K562 (cell line): ENCODE measurements at regions not wholly inside any gene's neighbourhood (a gene's known extent, or its start where the extent isn't known, plus 50 kb on each side); places are given as distances from the start of the nearest gene placed in this dataset.

ENCODE experiments used
- ATAC-seq: fragments of 200-7000 bp; cut with Tn5 transposase; 3 replicates; pipeline ENCODE4 v1.9.1; 2020; ENCODE audit warnings: moderate library complexity
- BruUV-seq: library from RNA; stranded (reverse); fragments of 400-500 nt; replicated peaks from 2 replicates; lab custom pipeline; 2021; lab: Mats Ljungman, UMichigan
- CTCF ChIA-PET: fragments of 300-600 bp; formaldehyde crosslinking; extraction: SDS; loops from one replicate; lab custom pipeline; 2021; ENCODE audit warnings: low intra/inter-chr PET ratio; lab: Yijun Ruan, JAX
- POLR2A ChIA-PET: fragments of 300-600, 350-650 bp; sonication (Branson Sonifier 250); formaldehyde crosslinking; extraction: SDS; loops from one replicate; lab custom pipeline; 2021; ENCODE audit warnings: antibody characterized with exemption, inconsistent platforms; lab: Yijun Ruan, JAX
- DNase-seq, 4 experiments: peaks; one replicate each; pipeline versions ENCODE4 v3.0.0 to v3.0.0-alpha.2; 2011 to 2018; ENCODE audit warnings: low spot score in 3 of 4, mixed read lengths in 3 of 4; ENCODE audit errors: extremely low read depth in 1 of 4
- FAIRE-seq: peaks from 2 replicates; lab custom pipeline; 2011; peaks lifted over from hg19 to GRCh38; lab: Jason Lieb, UNC
- H2AFZ ChIP-seq: 2 replicates; pipeline ENCODE4 v1.6.0; 2011; ENCODE audit warnings: low read depth, low read length, control low read depth, inconsistent platforms
- H3K27ac ChIP-seq: fragments of 200-600 bp; 3 replicates; pipeline ENCODE4 v1.8.0; 2011; ENCODE audit warnings: low read depth, mild to moderate bottlenecking, control low read depth, inconsistent platforms, low read length, moderate library complexity, mixed read lengths; ENCODE audit errors: extremely low read depth
- H3K27me3 ChIP-seq, 2 experiments: fragments of 300-600 bp in 1 of 2; 2 replicates in 1 of 2; 3 replicates in 1 of 2; pipeline versions ENCODE4 v1.6.0 to v1.8.0; 2011; ENCODE audit warnings: inconsistent platforms in 2 of 2, low read length in 2 of 2, mild to moderate bottlenecking in 1 of 2, mixed read lengths in 1 of 2, moderate library complexity in 1 of 2; ENCODE audit not compliant: control insufficient read depth in 2 of 2, insufficient read depth in 2 of 2
- H3K36me3 ChIP-seq: fragments of 300-600 bp; 3 replicates; pipeline ENCODE4 v1.8.0; 2011; ENCODE audit warnings: mild to moderate bottlenecking, low read length, inconsistent platforms; ENCODE audit not compliant: control insufficient read depth, insufficient read depth
- H3K4me1 ChIP-seq, 2 experiments: fragments of 200-600 bp in 1 of 2; replicated peaks in 1 of 2; 2 replicates in 1 of 2; 3 replicates in 1 of 2; pipeline versions ENCODE4 v1.5.1 to v1.8.0; 2011; ENCODE audit warnings: inconsistent platforms in 2 of 2, low read length in 2 of 2, mild to moderate bottlenecking in 1 of 2, mixed read lengths in 1 of 2, moderate library complexity in 1 of 2; ENCODE audit not compliant: control insufficient read depth in 2 of 2, insufficient read depth in 2 of 2
- H3K4me2 ChIP-seq: 2 replicates; pipeline ENCODE4 v1.6.1; 2011; ENCODE audit warnings: low read length, control low read depth, inconsistent platforms, mixed read lengths; ENCODE audit not compliant: insufficient read depth
- H3K4me3 ChIP-seq: fragments of 200-600 bp; sonication (generic), shearing (Covaris generic); 2 replicates; pipeline ENCODE4 v1.5.1; 2016; ENCODE audit warnings: control low read depth, inconsistent platforms
- H3K79me2 ChIP-seq: fragments of 200-600 bp; 3 replicates; pipeline ENCODE4 v1.8.0; 2011; ENCODE audit warnings: low read length, inconsistent platforms; ENCODE audit not compliant: control insufficient read depth, insufficient read depth
- H3K9ac ChIP-seq, 2 experiments: 2 replicates each; pipeline versions ENCODE4 v1.6.0 to v1.6.1; 2011; ENCODE audit warnings: low read depth in 2 of 2, low read length in 2 of 2, control low read depth in 1 of 2, inconsistent platforms in 1 of 2, mild to moderate bottlenecking in 1 of 2, mixed read lengths in 1 of 2; ENCODE audit not compliant: insufficient read depth in 1 of 2
- H3K9me1 ChIP-seq: one replicate; pipeline ENCODE4 v1.6.0; 2011; ENCODE audit warnings: inconsistent platforms, mild to moderate bottlenecking, low read length, moderate library complexity; ENCODE audit not compliant: control insufficient read depth, insufficient read depth
- H3K9me3 ChIP-seq: replicated peaks from 2 replicates; pipeline ENCODE4 v1.5.1; 2011; ENCODE audit warnings: low read depth, low read length, inconsistent platforms; ENCODE audit not compliant: control insufficient read depth, insufficient read depth
- H4K20me1 ChIP-seq: replicated peaks from 2 replicates; pipeline ENCODE4 v1.6.1; 2011; ENCODE audit warnings: low read length, inconsistent platforms, mixed read lengths; ENCODE audit not compliant: control insufficient read depth, insufficient read depth
- ATF2 ChIP-seq: sonication (generic); formaldehyde crosslinking; IDR thresholded peaks from 2 replicates; pipeline ENCODE4 v1.8.1; 2022; ENCODE audit warnings: missing genetic modification reagents
- CBX5 ChIP-seq: IDR thresholded peaks from 2 replicates; pipeline ENCODE4 v1.6.1; 2014; ENCODE audit warnings: low read depth, borderline replicate concordance
- CTBP1 ChIP-seq: fragments of 450-650 bp; IDR thresholded peaks from 2 replicates; pipeline ENCODE4 v1.6.1; 2016; ENCODE audit warnings: borderline replicate concordance
- DEAF1 ChIP-seq: fragments of 450-650 bp; formaldehyde crosslinking; IDR thresholded peaks from 2 replicates; pipeline ENCODE4 v1.4.0; 2020; ENCODE audit warnings: mild to moderate bottlenecking, moderate library complexity
- ELF1 ChIP-seq: fragments of 200-800 bp; sonication (Bioruptor generic); IDR thresholded peaks from 2 replicates; pipeline ENCODE4 v1.6.1; 2016; ENCODE audit warnings: missing genetic modification characterization, missing compliant biosample characterization
- FOXA3 ChIP-seq, 2 experiments: fragments of 450-650 bp in 1 of 2; sonication (generic) in 1 of 2; formaldehyde crosslinking; IDR thresholded peaks in 1 of 2; conservative IDR thresholded peaks in 1 of 2; 2 replicates each; pipeline versions ENCODE4 v1.4.0 to v1.8.0; 2020 to 2022; ENCODE audit warnings: mild to moderate bottlenecking in 2 of 2, missing genetic modification reagents in 1 of 2
- LARP7 ChIP-seq: fragments of 450-650 bp; IDR thresholded peaks from 2 replicates; pipeline ENCODE4 v1.6.1; 2016
- RBM39 ChIP-seq: fragments of 200-400 bp; formaldehyde crosslinking; optimal IDR thresholded peaks from 2 replicates; pipeline ENCODE3; 2018; ENCODE audit warnings: low read depth, low read length
- RREB1 ChIP-seq: fragments of 250-450 bp; sonication (Bioruptor Pico); IDR thresholded peaks from 2 replicates; pipeline ENCODE4 v1.4.0; 2020
- ZNF41 ChIP-seq: fragments of 250-450 bp; sonication (Bioruptor Pico); conservative IDR thresholded peaks from 2 replicates; pipeline ENCODE4 v1.4.0; 2020; ENCODE audit warnings: mild to moderate bottlenecking
- ZNF444 ChIP-seq: fragments of 250-450 bp; sonication (Bioruptor Pico); IDR thresholded peaks from 2 replicates; pipeline ENCODE4 v1.4.0; 2020; ENCODE audit warnings: mild to moderate bottlenecking, moderate library complexity
- ZNF512 ChIP-seq: IDR thresholded peaks from 2 replicates; pipeline ENCODE4 v1.6.1; 2016; ENCODE audit warnings: missing genetic modification characterization, missing compliant biosample characterization
- ZNF75A ChIP-seq: fragments of 450-650 bp; formaldehyde crosslinking; IDR thresholded peaks from 2 replicates; pipeline ENCODE4 v1.4.0; 2020; ENCODE audit warnings: mild to moderate bottlenecking
- ZNF76 ChIP-seq: fragments of 250-450 bp; sonication (Bioruptor Pico); IDR thresholded peaks from 2 replicates; pipeline ENCODE4 v1.4.0; 2020; ENCODE audit warnings: mild to moderate bottlenecking, moderate library complexity, borderline replicate concordance
- WGBS: fragments of 100-300 bp; shearing (Covaris generic); methylation state at CpG from one replicate; pipeline ENCODE4 v1.1.6; 2016; ENCODE audit warnings: low coverage, mixed read lengths; ENCODE audit not compliant: insufficient coverage; ENCODE audit errors: missing lambda C conversion rate; 5-methylcytosine and 5-hydroxymethylcytosine counted together
- in situ Hi-C: fragments of 300-500 bp; cut with MboI; formaldehyde crosslinking; loops from 4 replicates; pipeline ENCODE4 v1.15.0; 2018; ENCODE audit warnings: inconsistent platforms, mixed read lengths
- intact Hi-C: fragments of 100-400 bp; cut with micrococcal nuclease; formaldehyde crosslinking; loops from 2 replicates; pipeline ENCODE4 v1.14.2; 2022

- Histone ChIP-seq H3K4me1 (no peaks in the 10 kb centered on the region), H3K27me3 (no peaks in the 10 kb centered on the region), H3K9ac (no peak overlapping the region), H4K20me1 (no peaks in the 10 kb centered on the region), H3K36me3 (no peaks in the 10 kb centered on the region), H3K4me2 (no peak overlapping the region), H3K9me1 (no peaks in the 10 kb centered on the region), H3K4me3 (no peak overlapping the region), H2AFZ (no peak overlapping the region), H3K79me2 (no peaks in the 10 kb centered on the region), H3K9me3 (no peaks in the 10 kb centered on the region), H3K27ac (no peak overlapping the region)
- in situ Hi-C loops (no loop called here), intact Hi-C loops (no loop called here)
- ChIA-PET CTCF (no interaction called here), POLR2A (no interaction called here)
- FAIRE-seq (no peak), ATAC-seq (no peak), DNase-seq (no peak)
- 0% methylated on average over 1 of the region's 1 CpG for WGBS
- BruUV-seq = no TSS peak
- TF ChIP-seq LARP7 (no peak), RREB1 (CRISPR knock-in tag) (no peak), ZNF75A (no peak), ATF2 (no peak), ZNF41 (CRISPR knock-in tag) (no peak), ELF1 (tag) (no peak), CBX5 (no peak), FOXA3 (CRISPR knock-in tag; conservative IDR thresholded peaks at IDR 0.05 in 1 of 2, IDR thresholded peaks at IDR 0.05 in 1 of 2) (no peak), ZNF444 (CRISPR knock-in tag) (no peak), ZNF512 (tag) (no peak), ZNF76 (CRISPR knock-in tag) (no peak), DEAF1 (CRISPR knock-in tag) (no peak), RBM39 (no peak), CTBP1 (no peak)
Observed at GRCh38 chr17:70646673-70647072, 477.3 kb downstream of the KCNJ2 start.
